GM23338 (cell line): ENCODE measurements at regions not wholly inside any gene's neighbourhood (a gene's known extent, or its start where the extent isn't known, plus 50 kb on each side); places are given as distances from the start of the nearest gene placed in this dataset.

Source experiments
- ATAC-seq: fragments of 200-7000 bp; cut with Tn5 transposase; 3 replicates; pipeline ENCODE4 v1.9.1; 2020
- DNase-seq: peaks from one replicate; pipeline ENCODE4 v3.0.0-alpha.2; 2015; ENCODE audit warnings: low spot score
- H2AFZ ChIP-seq: fragments of 200-600 bp; sonication (generic); 2 replicates; pipeline ENCODE4 v1.8.0; 2016; ENCODE audit warnings: antibody characterized with exemption, mild to moderate bottlenecking, moderate library complexity
- H3F3A ChIP-seq: fragments of 200-600 bp; sonication (generic); replicated peaks from 2 replicates; pipeline ENCODE4 v1.8.0; 2017; ENCODE audit warnings: antibody characterized with exemption, mixed run types, low read depth
- H3K27ac ChIP-seq: fragments of 200-600 bp; sonication (generic); 2 replicates; pipeline ENCODE4 v1.6.1; 2016; ENCODE audit warnings: low read depth
- H3K27me3 ChIP-seq: fragments of 200-600 bp; sonication (generic); 2 replicates; pipeline ENCODE4 v1.8.0; 2016; ENCODE audit warnings: mild to moderate bottlenecking, mixed run types, moderate library complexity; ENCODE audit not compliant: insufficient read depth
- H3K36me3 ChIP-seq: fragments of 200-600 bp; sonication (generic); 2 replicates; pipeline ENCODE4 v1.8.0; 2016; ENCODE audit warnings: mild to moderate bottlenecking; ENCODE audit not compliant: insufficient read depth
- H3K4me1 ChIP-seq: fragments of 200-600 bp; sonication (generic); 2 replicates; pipeline ENCODE4 v1.8.0; 2016; ENCODE audit warnings: mild to moderate bottlenecking, moderate library complexity; ENCODE audit not compliant: insufficient read depth
- H3K4me2 ChIP-seq: fragments of 200-600 bp; sonication (generic); 2 replicates; pipeline ENCODE4 v1.7.1; 2017; ENCODE audit warnings: mixed run types
- H3K4me3 ChIP-seq: fragments of 200-600 bp; sonication (generic); 2 replicates; pipeline ENCODE4 v1.6.1; 2016; ENCODE audit warnings: mixed run types
- H3K79me2 ChIP-seq: fragments of 200-600 bp; sonication (generic); replicated peaks from 2 replicates; pipeline ENCODE4 v1.8.0; 2017; ENCODE audit warnings: mild to moderate bottlenecking; ENCODE audit not compliant: insufficient read depth
- H3K9me2 ChIP-seq: fragments of 200-600 bp; sonication (generic); 2 replicates; pipeline ENCODE4 v1.8.0; 2017; ENCODE audit not compliant: insufficient read depth
- H4K20me1 ChIP-seq: fragments of 200-600 bp; sonication (generic); replicated peaks from 2 replicates; pipeline ENCODE4 v1.8.0; 2017; ENCODE audit warnings: mild to moderate bottlenecking; ENCODE audit not compliant: insufficient read depth
- H3K27ac Mint-ChIP-seq: 2 replicates; pipeline ENCODE4 v1.8.0; 2020; ENCODE audit warnings: inconsistent platforms, mild to moderate bottlenecking, moderate library complexity, mixed read lengths
- H3K27me3 Mint-ChIP-seq: 3 replicates; pipeline ENCODE4 v1.8.0; 2022; ENCODE audit warnings: low read depth, mild to moderate bottlenecking, moderate library complexity, mixed read lengths, inconsistent platforms; ENCODE audit not compliant: insufficient read depth, poor library complexity
- H3K36me3 Mint-ChIP-seq: 3 replicates; pipeline ENCODE4 v1.8.0; 2021; ENCODE audit warnings: low read depth, mild to moderate bottlenecking, inconsistent platforms, moderate library complexity, mixed read lengths
- H3K4me1 Mint-ChIP-seq: 3 replicates; pipeline ENCODE4 v1.8.0; 2020; ENCODE audit warnings: mild to moderate bottlenecking, inconsistent platforms, mixed read lengths
- H3K4me3 Mint-ChIP-seq: 3 replicates; pipeline ENCODE4 v1.8.0; 2021; ENCODE audit warnings: moderate library complexity, mild to moderate bottlenecking, inconsistent platforms, mixed read lengths
- H3K9me3 Mint-ChIP-seq: 3 replicates; pipeline ENCODE4 v1.8.0; 2020; ENCODE audit warnings: moderate library complexity, mild to moderate bottlenecking, inconsistent platforms, mixed read lengths
- CREB1 ChIP-seq: fragments of 250-450 bp; sonication (Bioruptor Pico); IDR thresholded peaks from 2 replicates; pipeline ENCODE4 v1.5.0; 2020; ENCODE audit warnings: low read depth, mild to moderate bottlenecking, moderate library complexity
- CTCF ChIP-seq, 2 experiments: fragments of 200-600 bp in 1 of 2; sonication (generic) in 1 of 2; conservative IDR thresholded peaks; 2 replicates each; pipeline versions ENCODE4 v1.5.1 to v1.6.1; 2016 to 2017; ENCODE audit warnings: antibody characterized with exemption in 2 of 2, low read depth in 2 of 2, mild to moderate bottlenecking in 2 of 2, moderate library complexity in 1 of 2
- ETS1 ChIP-seq: IDR thresholded peaks from 2 replicates; pipeline ENCODE4 v1.6.1; 2016; ENCODE audit warnings: antibody characterized with exemption
- EZH2 ChIP-seq: fragments of 200-600 bp; sonication (generic); IDR thresholded peaks from one replicate; pipeline ENCODE4 v1.8.0; 2017; ENCODE audit warnings: antibody characterized with exemption, mild to moderate bottlenecking, low read depth; ENCODE audit not compliant: unreplicated experiment
- EZH2phosphoT487 ChIP-seq: fragments of 200-600 bp; sonication (generic); IDR thresholded peaks from one replicate; pipeline ENCODE4 v1.8.1; 2018; ENCODE audit warnings: antibody characterized with exemption; ENCODE audit not compliant: unreplicated experiment
- JUNB ChIP-seq: IDR thresholded peaks from one replicate; pipeline ENCODE4 v1.6.1; 2016; ENCODE audit warnings: antibody characterized with exemption; ENCODE audit not compliant: unreplicated experiment
- NANOG ChIP-seq: IDR thresholded peaks from 2 replicates; pipeline ENCODE4 v1.6.1; 2016; ENCODE audit warnings: antibody characterized with exemption, borderline replicate concordance
- POLR2AphosphoS5 ChIP-seq: IDR thresholded peaks from 2 replicates; pipeline ENCODE4 v1.6.1; 2016; ENCODE audit warnings: antibody characterized with exemption, low read depth
- REST ChIP-seq: IDR thresholded peaks from one replicate; pipeline ENCODE4 v1.6.1; 2018; ENCODE audit warnings: antibody characterized with exemption; ENCODE audit not compliant: unreplicated experiment
- STAT1 ChIP-seq: IDR thresholded peaks from one replicate; pipeline ENCODE4 v1.6.1; 2016; ENCODE audit warnings: antibody characterized with exemption; ENCODE audit not compliant: unreplicated experiment
- ZNF114 ChIP-seq: fragments of 250-450 bp; sonication (Bioruptor Pico); IDR thresholded peaks from 2 replicates; pipeline ENCODE4 v1.5.0; 2020; ENCODE audit warnings: mild to moderate bottlenecking, moderate library complexity
- ZNF331 ChIP-seq: fragments of 250-450 bp; sonication (Bioruptor Pico); IDR thresholded peaks from 2 replicates; pipeline ENCODE4 v1.5.0; 2020; ENCODE audit warnings: low read depth, mild to moderate bottlenecking, moderate library complexity
- TF ChIP-seq, protein P1 (sequence below): fragments of 250-450 bp; sonication (Bioruptor Pico); IDR thresholded peaks from 2 replicates; pipeline ENCODE4 v1.5.0; 2020; ENCODE audit warnings: mild to moderate bottlenecking, moderate library complexity

GRCh38 chr2:57119141-57119540, 927.5 kb upstream of the VRK2 start:
- no peaks in the 10 kb centered on the region for H3K9me3 Mint-ChIP-seq
- H3K36me3 Mint-ChIP-seq: no peaks in the 10 kb centered on the region
- H3K4me1 Mint-ChIP-seq: no peaks in the 10 kb centered on the region
- H3F3A ChIP-seq: no peaks in the 10 kb centered on the region
- no peak overlapping the region for H3K4me3 ChIP-seq
- no peaks in the 10 kb centered on the region for H3K27me3 Mint-ChIP-seq
- H3K27ac Mint-ChIP-seq: no peak overlapping the region
- H3K4me2 ChIP-seq: no peak overlapping the region
- H4K20me1 ChIP-seq: no peaks in the 10 kb centered on the region
- ATAC-seq (no peak), DNase-seq (no peak)
- no peaks in the 10 kb centered on the region for H3K79me2 ChIP-seq
- no peaks in the 10 kb centered on the region for H3K4me1 ChIP-seq
- no peaks in the 10 kb centered on the region for H3K27me3 ChIP-seq
- H2AFZ ChIP-seq: no peak overlapping the region
- H3K9me2 ChIP-seq: no peaks in the 10 kb centered on the region
- no peaks in the 10 kb centered on the region for H3K36me3 ChIP-seq
- H3K4me3 Mint-ChIP-seq: no peak overlapping the region
- TF ChIP-seq ZNF331 (no peak), ETS1 (no peak), CREB1 (no peak), POLR2AphosphoS5 (no peak), JUNB (no peak), EZH2phosphoT487 (no peak), CTCF (conservative IDR thresholded peaks at IDR 0.05; ENCODE audit: low read depth in 2 of 2) (no peak), REST (no peak), EZH2 (no peak), NANOG (no peak), STAT1 (no peak), ZNF114 (CRISPR knock-in tag) (no peak)
- TF ChIP-seq, protein P1, sequence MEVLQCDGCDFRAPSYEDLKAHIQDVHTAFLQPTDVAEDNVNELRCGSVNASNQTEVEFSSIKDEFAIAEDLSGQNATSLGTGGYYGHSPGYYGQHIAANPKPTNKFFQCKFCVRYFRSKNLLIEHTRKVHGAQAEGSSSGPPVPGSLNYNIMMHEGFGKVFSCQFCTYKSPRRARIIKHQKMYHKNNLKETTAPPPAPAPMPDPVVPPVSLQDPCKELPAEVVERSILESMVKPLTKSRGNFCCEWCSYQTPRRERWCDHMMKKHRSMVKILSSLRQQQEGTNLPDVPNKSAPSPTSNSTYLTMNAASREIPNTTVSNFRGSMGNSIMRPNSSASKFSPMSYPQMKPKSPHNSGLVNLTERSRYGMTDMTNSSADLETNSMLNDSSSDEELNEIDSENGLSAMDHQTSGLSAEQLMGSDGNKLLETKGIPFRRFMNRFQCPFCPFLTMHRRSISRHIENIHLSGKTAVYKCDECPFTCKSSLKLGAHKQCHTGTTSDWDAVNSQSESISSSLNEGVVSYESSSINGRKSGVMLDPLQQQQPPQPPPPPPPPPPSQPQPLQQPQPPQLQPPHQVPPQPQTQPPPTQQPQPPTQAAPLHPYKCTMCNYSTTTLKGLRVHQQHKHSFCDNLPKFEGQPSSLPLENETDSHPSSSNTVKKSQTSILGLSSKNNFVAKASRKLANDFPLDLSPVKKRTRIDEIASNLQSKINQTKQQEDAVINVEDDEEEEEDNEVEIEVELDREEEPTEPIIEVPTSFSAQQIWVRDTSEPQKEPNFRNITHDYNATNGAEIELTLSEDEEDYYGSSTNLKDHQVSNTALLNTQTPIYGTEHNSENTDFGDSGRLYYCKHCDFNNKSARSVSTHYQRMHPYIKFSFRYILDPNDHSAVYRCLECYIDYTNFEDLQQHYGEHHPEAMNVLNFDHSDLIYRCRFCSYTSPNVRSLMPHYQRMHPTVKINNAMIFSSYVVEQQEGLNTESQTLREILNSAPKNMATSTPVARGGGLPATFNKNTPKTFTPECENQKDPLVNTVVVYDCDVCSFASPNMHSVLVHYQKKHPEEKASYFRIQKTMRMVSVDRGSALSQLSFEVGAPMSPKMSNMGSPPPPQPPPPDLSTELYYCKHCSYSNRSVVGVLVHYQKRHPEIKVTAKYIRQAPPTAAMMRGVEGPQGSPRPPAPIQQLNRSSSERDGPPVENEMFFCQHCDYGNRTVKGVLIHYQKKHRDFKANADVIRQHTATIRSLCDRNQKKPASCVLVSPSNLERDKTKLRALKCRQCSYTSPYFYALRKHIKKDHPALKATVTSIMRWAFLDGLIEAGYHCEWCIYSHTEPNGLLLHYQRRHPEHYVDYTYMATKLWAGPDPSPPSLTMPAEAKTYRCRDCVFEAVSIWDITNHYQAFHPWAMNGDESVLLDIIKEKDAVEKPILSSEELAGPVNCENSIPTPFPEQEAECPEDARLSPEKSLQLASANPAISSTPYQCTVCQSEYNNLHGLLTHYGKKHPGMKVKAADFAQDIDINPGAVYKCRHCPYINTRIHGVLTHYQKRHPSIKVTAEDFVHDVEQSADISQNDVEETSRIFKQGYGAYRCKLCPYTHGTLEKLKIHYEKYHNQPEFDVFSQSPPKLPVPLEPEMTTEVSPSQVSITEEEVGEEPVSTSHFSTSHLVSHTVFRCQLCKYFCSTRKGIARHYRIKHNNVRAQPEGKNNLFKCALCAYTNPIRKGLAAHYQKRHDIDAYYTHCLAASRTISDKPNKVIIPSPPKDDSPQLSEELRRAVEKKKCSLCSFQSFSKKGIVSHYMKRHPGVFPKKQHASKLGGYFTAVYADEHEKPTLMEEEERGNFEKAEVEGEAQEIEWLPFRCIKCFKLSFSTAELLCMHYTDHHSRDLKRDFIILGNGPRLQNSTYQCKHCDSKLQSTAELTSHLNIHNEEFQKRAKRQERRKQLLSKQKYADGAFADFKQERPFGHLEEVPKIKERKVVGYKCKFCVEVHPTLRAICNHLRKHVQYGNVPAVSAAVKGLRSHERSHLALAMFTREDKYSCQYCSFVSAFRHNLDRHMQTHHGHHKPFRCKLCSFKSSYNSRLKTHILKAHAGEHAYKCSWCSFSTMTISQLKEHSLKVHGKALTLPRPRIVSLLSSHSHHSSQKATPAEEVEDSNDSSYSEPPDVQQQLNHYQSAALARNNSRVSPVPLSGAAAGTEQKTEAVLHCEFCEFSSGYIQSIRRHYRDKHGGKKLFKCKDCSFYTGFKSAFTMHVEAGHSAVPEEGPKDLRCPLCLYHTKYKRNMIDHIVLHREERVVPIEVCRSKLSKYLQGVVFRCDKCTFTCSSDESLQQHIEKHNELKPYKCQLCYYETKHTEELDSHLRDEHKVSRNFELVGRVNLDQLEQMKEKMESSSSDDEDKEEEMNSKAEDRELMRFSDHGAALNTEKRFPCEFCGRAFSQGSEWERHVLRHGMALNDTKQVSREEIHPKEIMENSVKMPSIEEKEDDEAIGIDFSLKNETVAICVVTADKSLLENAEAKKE (CRISPR knock-in tag): no peak
- no peak overlapping the region for H3K27ac ChIP-seq
